Mucosa of gallbladder (tissue), 1 donor: ENCODE measurements at regions not wholly inside any gene's neighbourhood (a gene's known extent, or its start where the extent isn't known, plus 50 kb on each side); places are given as distances from the start of the nearest gene placed in this dataset.

Source experiments
- DNase-seq: peaks from one replicate; pipeline ENCODE4 v3.0.0-alpha.2; 2020; ENCODE audit warnings: low spot score
- donor health status: DM: no; HTN: no; CAD: no.

DNA sequence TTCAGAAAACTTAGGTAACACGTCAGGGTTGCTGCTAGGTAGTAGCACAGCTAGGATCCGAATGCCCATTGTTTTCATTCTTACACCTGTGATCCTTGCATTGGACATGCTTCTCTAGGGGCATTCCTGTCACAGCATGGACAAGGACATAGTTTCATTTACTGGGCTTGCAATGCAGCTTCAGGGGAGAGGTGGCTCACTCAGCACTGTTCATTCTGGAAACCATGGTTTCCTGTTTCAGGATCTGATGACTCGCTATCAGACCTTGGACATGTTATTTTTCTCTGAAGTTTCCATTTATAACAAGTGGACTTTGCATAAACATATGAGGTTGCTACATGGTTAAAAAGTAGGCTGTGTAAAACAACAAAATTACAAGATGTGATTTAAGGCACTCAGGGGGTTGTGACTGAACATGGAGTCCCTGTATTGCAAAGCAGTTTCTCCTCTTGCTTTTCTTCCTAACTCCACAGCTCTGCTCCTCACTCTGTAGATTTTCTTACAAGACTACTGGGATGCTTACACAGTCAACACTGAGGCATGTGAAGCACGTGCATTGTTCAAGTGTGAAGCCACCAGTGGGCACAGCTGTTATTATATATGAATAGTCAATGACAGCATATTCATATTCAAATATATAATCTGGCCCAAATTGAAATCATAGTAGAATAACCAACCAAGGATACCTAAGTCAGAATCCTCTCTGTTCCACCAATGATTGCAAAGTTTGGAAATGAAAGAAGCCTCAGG is 66.1 kb upstream of the STK32A start:
- DNase-seq = no peak

DNA sequence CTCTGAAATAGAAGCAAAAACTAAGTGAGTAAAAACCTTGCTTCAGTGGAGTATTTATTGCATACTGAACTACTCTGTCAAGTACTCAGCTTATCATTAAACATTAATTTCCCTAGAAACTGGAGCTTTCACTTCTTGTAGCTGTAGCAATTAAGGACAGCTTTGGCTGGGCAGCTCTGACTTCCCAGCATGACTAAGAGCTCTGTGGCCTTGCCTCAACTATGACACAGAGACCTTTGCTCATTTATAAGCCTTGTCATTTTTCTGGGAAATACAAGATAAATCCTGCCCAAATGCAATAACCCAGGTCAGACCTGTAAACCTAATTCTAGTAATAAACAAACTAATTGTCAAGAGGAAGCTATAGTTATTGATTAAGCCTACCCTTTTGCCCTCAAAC is 65.4 kb upstream of the STK32A start:
- DNase-seq = peak; percentile 43

DNA sequence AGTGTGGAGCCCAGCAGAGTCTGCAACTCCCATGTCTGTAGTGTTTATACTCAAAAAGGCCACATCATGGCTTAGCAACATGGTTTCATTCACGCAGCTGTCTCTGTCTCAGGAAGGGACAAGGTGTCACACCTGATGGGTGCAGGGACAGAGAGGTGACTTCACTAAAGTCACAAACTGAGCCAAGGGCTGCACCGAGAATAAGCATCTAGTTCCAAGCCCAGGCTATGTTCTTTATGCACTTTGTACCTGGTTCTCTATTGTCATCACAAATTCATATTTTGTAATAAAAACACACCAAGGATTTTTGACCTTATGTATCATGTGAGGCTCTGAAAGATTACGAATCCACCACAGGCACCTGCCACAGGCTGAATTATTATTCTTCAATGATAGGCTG is 64.9 kb upstream of the STK32A start:
- DNase-seq = no peak

DNA sequence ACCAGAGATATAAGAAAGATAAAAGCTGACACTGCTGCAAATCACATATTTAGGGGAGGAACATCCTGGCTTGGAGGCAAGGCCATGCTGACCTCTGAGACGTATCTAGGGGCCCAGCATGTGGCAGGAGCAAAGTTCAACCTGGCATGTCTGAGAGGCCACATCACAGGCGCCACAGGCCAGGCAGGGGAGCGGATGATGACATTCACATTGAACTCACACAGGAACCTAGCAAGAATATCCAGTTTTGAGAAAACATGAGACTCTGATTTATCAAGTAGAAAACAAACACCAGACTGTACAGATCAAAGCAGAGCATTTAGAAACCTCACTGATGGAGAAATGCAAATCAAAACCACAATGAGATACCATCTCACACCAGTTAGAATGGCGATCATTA is 64.2 kb upstream of the STK32A start:
- DNase-seq = peak; percentile 32

DNA sequence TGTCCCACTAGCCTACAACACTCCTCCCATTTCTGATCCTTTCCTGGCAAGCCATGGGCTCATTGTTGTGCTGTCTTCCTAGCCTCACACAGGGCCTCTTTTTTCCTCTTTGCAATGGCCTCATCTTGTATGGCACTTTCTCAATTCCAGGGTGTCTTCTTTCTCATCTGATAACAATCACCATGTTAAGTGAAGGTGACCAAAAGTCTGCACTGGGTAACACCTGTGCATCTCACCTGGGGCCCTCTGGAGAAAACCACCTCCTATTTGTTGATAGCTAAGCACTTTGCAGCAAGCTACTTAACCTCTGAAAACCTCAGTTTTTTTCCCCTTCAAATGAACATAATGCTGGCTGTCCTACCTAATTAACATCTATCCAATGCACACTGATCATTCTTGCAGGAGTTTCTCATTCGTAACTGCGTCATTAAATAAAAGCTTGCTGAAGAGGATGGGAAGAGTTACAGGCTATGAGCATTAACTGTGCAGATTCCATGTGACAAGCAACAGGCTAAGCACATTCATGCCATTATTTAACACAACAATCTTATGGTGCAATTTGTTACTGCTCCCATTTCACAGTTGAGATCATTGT is 60.1 kb upstream of the STK32A start:
- DNase-seq = no peak

DNA sequence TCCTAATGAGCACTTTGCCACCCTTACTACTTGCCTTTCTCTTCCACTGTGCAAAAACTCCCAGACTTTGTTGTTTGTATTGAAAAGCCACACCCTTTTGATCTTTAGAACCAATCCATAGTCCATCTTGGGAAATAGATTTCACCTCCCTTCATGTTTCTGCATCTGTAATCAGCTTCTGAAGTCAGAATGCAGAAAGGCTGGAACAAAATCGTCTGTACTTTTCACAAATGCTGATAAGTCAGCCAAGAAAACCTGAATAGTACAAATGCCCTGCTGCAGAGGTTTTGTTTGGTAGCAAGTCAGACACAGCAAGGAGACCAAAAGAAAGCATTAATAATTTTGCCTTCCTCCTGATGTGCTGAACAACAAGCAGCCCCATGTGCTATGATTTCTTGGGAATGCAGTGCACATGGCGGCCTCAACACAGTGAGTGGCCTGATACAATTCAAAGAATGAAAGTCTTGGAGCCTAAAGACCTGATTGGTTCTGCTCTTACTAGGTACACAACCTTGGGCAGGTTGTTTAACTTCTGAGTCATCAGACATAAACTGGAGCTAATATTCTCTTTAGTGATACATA is 59.2 kb upstream of the STK32A start:
- no peak for DNase-seq

DNA sequence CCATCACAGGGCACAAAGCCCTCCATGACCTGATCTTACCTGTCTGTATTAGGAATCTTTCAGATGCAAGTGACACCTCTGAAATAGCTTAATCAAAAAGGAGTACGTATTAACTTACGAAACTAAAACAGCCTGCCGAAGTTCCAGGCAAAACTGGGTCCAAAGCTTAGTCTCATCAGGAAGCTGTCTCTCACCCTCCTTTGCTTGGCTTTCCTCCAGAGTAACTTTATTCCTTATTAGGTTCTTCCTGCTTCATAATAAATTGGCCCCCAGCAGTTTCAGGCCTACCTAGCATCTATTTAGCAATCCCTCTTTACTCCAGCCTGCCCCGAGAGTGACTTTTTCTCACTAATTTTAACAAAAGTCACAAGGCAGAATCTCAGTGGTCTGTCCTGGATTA is 58.4 kb upstream of the STK32A start:
- no peak for DNase-seq

DNA sequence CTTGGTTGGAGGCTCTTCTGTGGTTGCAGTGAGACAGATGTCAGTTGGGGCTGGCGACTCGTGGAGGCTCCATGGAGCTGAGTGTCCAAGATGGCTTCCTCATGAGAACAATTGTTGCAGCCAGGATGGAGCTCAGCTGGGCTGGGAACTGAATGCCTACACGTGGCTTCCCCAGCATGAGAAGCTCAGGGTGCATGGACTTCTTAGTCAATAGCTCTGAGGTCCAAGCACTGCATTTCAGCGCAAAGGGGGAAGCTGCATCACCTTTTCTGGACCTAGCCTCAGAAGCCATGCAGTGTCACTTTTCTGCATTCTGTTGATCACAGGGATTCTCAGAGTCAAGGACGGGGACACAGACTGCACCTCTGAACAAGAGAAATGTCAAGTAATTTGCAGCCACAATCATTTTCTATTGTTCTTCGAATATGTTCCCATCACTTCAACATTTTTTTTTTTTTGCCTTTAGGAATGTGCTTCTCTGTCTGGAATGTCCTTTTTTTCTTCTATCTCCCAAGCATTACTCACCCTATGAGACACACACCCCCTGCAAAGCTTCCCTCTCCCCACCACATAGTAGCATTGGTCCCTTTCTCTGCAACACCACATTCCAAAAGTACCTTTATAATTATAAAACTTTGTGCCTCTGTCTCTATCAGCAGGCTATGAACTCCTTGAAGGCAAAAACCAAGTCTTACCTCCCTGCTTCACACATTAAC is 57.5 kb upstream of the STK32A start:
- DNase-seq = no peak

DNA sequence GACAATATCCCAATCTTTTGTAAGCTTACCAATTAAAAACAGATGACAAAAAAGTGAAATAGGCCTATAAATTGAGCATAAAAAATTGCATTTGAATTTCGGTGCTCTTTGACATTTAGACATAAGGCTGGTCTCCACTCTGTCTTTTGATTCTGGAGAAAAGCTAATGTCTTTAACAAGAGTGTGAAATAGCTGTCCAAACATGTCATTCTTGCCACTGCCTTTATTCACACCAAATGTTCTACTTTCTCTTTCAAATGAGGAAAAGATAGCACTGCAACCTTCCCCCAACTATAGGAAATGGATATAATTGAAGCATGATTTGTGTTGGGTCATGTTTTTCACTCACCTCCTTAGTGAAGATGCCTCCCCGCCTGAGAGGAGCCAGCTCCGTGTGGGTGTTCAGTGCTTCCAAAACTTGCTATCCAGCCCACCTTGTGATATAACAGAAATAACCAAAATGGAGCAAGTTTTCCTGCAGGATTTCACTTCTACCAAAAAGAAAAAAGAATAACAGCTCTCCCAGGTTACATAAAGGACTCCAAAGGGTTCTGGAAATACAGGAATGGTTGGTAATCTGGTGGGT is 55.2 kb upstream of the STK32A start:
- no peak for DNase-seq

DNA sequence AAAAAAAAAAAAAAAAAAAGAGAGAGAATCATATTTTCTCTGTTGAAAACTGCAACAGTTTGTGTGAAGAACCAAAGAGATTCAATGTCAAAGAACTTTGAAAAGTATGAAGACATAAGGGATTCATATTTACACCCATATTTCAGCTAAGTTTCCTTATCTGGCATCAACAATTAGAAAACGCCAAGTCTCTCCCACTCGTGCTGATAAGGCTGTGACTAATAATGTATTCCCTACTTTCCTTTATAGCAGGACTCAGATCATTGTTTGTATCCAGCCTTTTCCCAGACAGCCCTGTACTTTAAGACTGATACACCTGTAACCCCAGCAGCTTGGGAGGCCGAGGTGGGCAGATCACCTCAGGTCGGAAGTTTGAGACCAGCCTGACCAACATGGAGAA is 54.1 kb upstream of the STK32A start:
- no peak for DNase-seq
